ENCODE measurements at regions not wholly inside any gene's neighbourhood (a gene's known extent, or its start where the extent isn't known, plus 50 kb on each side); places are given as distances from the start of the nearest gene placed in this dataset.
A peak's percentile ranks its signal among the peaks of the same experiment; 100 is the strongest.
"Not testable (repeated sequence)": the region's sequence is repeated elsewhere in the genome, so short reads cannot be mapped to it uniquely, and the experiment has no call there.

DNA sequence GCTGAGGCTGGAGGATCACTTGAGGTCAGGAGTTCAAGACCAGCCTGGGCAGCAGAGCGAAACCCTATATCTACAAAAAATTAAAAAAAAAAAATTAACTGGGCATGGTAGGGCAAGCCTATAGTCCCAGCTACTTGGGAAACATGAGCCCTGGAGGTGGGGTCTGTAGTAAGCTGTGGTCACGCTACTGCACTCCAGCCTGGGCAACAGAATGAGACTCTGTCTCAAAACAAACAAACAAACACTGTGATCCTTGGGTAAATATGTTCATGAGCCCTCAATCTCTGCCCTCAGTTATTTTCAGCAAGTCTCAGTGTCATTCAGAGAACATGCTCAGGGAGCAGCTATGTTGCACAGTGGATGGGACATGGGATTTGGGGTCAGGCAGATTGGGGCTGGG, 76.2 kb downstream of the PTTG1 start:
- 83 to 100% (median 100%) methylated on average over 1 to 2 of the region's 2 CpGs; no CpG with 5 or more reads in 3 of the 10 experiments for WGBS, 10 experiments
- Histone ChIP-seq H3K27ac (no peak overlapping the region), H3K4me1 (replicated peaks in 1 of 2) (no peaks in the 10 kb centered on the region), H3K4me3 (no peak overlapping the region)
- peak in 1 of 8 experiments; percentile 37 for ATAC-seq (replicated peaks in 6 of 8)
- in situ Hi-C loops (cut with MboI; ENCODE audit: low pct_unique_long_range_greater_than_20kb in 2 of 9, low sequenced_read_pairs in 9 of 9, unreplicated experiment in 9 of 9), result no loop called here

DNA sequence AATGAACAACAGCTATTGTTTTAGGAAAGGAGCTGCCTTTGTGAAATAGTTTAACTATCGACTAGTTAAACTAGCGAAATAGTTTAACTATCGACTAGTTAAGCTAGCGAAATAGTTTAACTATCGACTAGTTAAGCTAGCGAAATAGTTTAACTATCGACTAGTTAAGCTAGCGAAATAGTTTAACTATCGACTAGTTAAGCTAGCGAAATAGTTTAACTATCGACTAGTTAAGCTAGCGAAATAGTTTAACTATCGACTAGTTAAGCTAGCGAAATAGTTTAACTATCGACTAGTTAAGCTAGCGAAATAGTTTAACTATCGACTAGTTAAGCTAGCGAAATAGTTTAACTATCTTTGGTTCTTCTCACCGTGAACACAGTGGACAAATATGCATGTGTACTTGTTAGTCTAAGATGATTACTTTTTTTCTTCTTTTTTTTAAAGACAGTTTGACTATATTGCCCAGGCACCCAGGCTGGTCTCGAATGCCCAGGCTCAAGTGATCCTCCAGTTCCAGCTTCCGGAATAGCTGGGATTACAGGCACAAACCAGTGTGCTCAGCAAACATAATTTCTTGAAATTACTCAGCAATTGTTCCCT, 76.9 kb downstream of the PTTG1 start:
- H3K4me1 ChIP-seq (replicated peaks in 1 of 2); in situ Hi-C loops (cut with MboI; ENCODE audit: low pct_unique_long_range_greater_than_20kb in 2 of 9, low sequenced_read_pairs in 9 of 9, unreplicated experiment in 9 of 9); H3K4me3 ChIP-seq; H3K27ac ChIP-seq; ATAC-seq (replicated peaks in 6 of 8): not testable (repeated sequence)
- WGBS, 10 experiments, result 68 to 100% (median 89%) methylated on average over 2 to 9 of the region's 21 CpGs; no CpG with 5 or more reads in 1 of the 10 experiments

DNA sequence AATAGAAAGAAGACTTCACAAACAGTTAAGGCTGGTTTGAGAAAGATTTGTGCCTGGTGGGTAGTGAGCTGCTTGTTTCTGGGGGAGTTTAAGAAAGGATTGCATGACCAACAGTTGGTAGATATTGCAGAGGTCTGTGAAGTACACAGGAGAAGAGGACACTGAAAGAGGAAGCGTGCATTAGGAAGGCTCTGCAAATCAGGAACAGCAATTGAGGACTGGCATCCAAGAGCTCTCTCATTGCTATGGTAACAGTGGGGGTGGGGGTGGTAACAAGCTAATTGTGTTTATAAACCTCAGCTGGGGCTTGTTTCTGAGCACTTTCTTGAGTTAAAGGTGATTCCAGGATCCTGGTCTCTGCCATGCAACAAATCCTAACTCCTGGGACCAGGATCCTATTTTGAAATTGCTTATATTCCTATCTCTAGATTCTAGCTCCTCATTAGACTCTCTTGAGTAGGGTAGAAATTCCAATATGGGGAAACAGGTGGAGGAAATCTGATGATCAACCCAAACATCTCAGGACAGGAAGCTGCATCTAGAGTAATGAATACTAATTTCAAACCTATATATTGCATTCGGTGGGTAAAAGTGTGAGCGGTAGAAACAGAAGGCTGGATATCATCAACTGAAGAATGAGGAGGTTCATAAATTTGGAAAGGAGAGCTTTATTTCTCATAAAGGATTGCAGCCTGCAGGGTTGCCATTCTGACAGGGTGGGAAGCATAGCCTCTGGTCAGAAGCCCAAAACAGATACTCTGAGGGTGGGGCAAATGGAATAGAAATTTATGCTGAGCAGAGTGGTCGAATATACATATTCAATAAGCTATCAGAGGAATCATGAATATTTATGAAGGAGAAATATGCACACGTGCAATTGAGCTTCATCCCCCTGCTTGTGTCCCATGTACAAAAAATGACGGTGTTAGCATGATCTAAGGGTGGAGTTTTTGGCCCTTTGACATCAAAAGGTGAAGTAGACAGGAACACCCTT, 79.4 kb downstream of the PTTG1 start:
- peak in 3 of 8 experiments; percentile 91 to 97 (median 93) for ATAC-seq (replicated peaks in 6 of 8)
- 22 to 100% (median 60%) methylated on average over 1 to 6 of the region's 6 CpGs; no CpG with 5 or more reads in 1 of the 10 experiments for WGBS, 10 experiments

DNA sequence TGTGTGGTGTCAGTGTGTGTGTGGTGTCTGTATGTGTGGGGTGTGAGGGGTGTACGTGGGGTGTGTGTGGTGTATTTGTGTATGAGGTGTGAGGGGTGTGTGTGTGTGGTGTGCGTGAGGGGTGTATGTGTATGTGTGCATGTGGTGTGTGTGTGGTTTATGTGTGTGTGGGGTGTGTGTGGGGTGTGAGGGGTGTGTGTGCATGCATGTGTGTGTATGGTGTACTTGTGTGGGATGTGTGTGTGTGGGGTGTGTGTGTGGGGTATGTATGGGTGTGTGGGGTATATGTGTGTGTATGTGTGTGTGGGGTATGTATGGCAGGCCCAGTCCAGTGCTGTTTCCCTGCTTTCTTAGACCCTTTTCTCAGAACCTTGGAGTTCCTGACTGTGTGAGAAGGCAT, 83.3 kb downstream of the PTTG1 start:
- ATAC-seq (replicated peaks in 6 of 8), result no peak

More for the DNA sequence above, 79.4 kb downstream of the PTTG1 start:
- in situ Hi-C loops (cut with MboI; ENCODE audit: low pct_unique_long_range_greater_than_20kb in 2 of 9, low sequenced_read_pairs in 9 of 9, unreplicated experiment in 9 of 9), result no loop called here
- Histone ChIP-seq H3K4me3 (no peak overlapping the region), H3K4me1 (replicated peaks in 1 of 2) (peaks cover 5 to 6% of the 10 kb centered on the region in 2 donors), H3K27ac (no peak overlapping the region)

DNA sequence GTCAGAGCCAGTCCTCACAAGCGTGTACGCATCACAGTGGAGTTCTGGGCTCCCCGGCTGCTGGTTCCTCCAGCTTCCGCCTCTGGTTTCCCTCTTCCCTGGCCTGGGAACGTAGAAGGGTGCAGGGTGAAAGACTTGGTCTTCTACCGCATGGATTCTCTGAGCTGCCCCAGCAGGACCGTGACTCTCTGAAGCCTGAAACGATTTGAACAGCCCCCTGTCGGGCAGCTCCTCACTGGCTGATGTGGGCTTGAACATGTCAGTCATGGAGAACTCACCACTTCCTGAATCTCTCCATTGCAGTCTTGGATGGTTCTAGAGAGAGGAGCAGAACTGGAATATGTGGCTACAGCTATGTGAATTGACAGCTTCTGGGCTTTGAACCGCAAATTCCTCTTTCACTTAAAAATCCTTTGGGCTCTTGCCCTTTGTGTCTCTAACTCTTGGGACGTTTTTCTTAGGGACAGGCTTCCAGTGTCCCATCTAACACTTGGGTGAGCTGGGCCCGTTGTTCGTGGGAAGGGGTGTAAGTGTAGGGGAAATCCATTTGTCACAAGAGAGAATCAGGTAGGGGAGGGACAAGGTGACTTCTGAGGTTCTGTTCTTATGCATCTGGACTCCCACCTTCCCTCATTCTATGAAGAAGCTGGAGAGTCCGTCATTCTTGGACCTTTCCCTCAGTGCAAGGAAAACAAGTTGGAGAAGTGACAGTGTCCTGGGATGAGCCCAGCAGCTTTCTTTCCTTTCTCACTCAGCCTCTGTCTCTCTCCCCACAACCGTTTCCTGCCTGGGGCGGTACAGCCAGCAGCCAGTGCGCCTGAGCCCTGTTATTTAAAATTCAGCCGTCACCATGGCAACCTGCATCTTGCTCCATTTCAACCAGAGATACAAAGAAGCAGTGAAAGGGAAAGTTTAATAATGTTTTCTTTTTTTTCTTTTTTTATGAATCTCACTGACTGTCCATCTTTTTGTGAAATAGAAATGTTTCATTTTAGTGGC, 84.7 kb downstream of the PTTG1 start:
- H3K27ac ChIP-seq, result peak overlapping the region in 1 of 2 donors; percentile 51
- no peak overlapping the region for H3K4me3 ChIP-seq
- in situ Hi-C loops (cut with MboI; ENCODE audit: low pct_unique_long_range_greater_than_20kb in 2 of 9, low sequenced_read_pairs in 9 of 9, unreplicated experiment in 9 of 9), result no loop called here
- WGBS, 10 experiments, result 37 to 100% (median 58%) methylated on average over 1 to 12 of the region's 18 CpGs; no CpG with 5 or more reads in 2 of the 10 experiments
- peak; percentile 13 to 89 (median 80) for ATAC-seq (replicated peaks in 6 of 8)
- H3K4me1 ChIP-seq (replicated peaks in 1 of 2), result peaks cover 20 to 21% of the 10 kb centered on the region in 2 donors

More for the DNA sequence above, 83.3 kb downstream of the PTTG1 start:
- in situ Hi-C loops (cut with MboI; ENCODE audit: low pct_unique_long_range_greater_than_20kb in 2 of 9, low sequenced_read_pairs in 9 of 9, unreplicated experiment in 9 of 9), result no loop called here
- no peak overlapping the region for H3K4me3 ChIP-seq
- no CpG with 5 or more reads among the region's 2 CpGs for WGBS, 10 experiments
- no peak overlapping the region for H3K27ac ChIP-seq
- peaks cover 20 to 21% of the 10 kb centered on the region in 2 donors for H3K4me1 ChIP-seq (replicated peaks in 1 of 2)

DNA sequence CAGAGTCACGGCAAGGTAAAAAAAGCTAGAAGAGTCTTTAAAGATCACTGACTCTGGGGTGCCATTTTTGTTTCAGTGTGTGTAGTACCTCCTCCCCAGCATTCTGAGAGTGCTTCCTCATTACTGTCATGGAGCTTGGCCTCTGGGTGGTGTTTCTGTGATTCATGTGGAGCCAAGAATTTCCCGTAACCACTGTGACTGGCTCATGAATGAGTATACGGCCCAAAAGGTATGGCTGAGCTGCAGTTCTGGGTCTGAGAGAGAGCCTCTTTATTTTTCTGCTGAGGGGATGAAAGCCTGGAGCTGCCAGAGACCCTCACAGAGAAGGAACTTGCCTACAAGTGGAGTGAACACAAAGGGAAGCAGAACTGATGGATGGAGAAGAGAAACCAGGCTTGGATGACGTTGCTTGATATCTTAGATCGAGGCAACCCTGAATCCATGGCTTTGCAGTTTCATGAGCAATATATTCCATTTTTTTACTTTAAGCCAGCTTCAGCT, 85.6 kb downstream of the PTTG1 start:
- in situ Hi-C loops (cut with MboI; ENCODE audit: low pct_unique_long_range_greater_than_20kb in 2 of 9, low sequenced_read_pairs in 9 of 9, unreplicated experiment in 9 of 9), result no loop called here
- Histone ChIP-seq H3K4me3 (no peak overlapping the region), H3K4me1 (replicated peaks in 1 of 2) (peaks cover 20 to 21% of the 10 kb centered on the region in 2 donors), H3K27ac (no peak overlapping the region)
- peak in 6 of 8 experiments; percentile 18 to 62 (median 30) for ATAC-seq (replicated peaks in 6 of 8)
- 40 to 90% (median 68%) methylated on average over 1 to 5 of the region's 5 CpGs; no CpG with 5 or more reads in 2 of the 10 experiments for WGBS, 10 experiments

DNA sequence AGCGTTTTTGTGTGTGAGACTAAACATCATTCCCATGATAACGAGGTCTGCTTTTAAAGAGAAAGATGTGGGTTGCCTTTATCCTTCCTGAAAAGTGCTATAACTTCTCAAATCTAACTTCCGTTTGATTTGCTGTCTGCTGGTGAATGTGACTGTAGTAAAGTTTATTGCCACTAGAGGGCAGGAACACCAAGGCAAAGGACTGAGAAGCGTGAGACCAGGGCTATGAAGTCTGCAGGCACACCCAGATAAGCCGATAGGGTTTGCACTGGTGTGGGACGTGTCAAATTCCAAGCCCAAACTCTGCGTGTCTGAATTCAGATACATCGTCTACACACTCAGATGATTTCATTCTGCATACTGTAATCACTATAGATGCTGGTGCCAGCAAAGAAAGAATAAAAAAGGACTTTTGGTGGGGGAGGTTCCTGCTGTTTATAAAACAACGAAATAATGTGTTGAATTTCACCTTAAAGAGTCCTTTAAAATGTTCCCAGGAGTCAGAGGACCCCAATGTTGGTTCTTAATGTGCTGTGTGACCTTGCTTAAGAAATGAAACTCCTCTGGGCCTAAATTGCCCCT, 87.2 kb downstream of the PTTG1 start:
- in situ Hi-C loops (cut with MboI; ENCODE audit: low pct_unique_long_range_greater_than_20kb in 2 of 9, low sequenced_read_pairs in 9 of 9, unreplicated experiment in 9 of 9), result no loop called here
- peaks cover 20 to 21% of the 10 kb centered on the region in 2 donors for H3K4me1 ChIP-seq (replicated peaks in 1 of 2)
- H3K4me3 ChIP-seq, result no peak overlapping the region
- peak; percentile 65 to 95 (median 82) for ATAC-seq (replicated peaks in 6 of 8)
- no peak overlapping the region for H3K27ac ChIP-seq
- WGBS, 10 experiments, result 0 to 28% (median 15%) methylated on average over 1 to 9 of the region's 9 CpGs

DNA sequence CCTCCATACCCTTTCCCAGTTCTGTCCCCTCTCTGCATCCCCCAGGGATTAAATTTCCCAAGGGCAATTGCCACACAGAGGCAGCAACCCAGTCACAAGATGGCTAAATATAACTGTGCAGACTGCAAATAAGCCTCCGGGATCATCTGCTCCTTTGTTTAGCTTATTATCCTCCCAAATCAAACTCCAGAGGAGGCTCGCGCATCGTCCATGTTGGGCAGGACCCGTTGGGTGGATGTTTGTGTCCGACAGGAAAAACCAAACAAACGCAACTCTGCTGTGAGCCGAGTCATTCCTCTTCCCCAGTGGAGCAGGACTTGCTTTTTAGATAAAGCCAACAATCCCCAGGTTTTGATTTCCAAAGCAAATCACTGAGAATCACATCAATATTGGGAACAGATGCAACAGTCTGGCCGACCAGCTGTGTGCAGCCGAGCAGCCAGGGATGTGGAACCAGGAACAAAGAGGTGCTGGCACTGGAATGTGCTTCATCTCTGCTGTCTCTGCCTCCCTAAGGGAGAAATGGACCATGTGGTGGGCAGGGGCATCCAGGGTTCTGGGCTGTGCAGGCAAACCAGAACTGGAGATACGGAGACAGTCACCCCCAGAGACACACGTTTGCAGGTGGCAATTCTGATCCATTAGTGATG, 89.8 kb downstream of the PTTG1 start:
- in situ Hi-C loops (cut with MboI; ENCODE audit: low pct_unique_long_range_greater_than_20kb in 2 of 9, low sequenced_read_pairs in 9 of 9, unreplicated experiment in 9 of 9), result no loop called here
- WGBS, 10 experiments, result 24 to 100% (median 85%) methylated on average over 3 to 11 of the region's 12 CpGs; no CpG with 5 or more reads in 4 of the 10 experiments
- Histone ChIP-seq H3K27ac (no peak overlapping the region), H3K4me3 (no peak overlapping the region), H3K4me1 (replicated peaks in 1 of 2) (peaks cover 11 to 12% of the 10 kb centered on the region in 2 donors)
- no peak for ATAC-seq (replicated peaks in 6 of 8)
